GM19351 (cell line): ENCODE measurements at regions not wholly inside any gene's neighbourhood (a gene's known extent, or its start where the extent isn't known, plus 50 kb on each side); places are given as distances from the start of the nearest gene placed in this dataset.
"Not testable (repeated sequence)": the region's sequence is repeated elsewhere in the genome, so short reads cannot be mapped to it uniquely, and the experiment has no call there.

Experiments used
- ATAC-seq: cut with Tn5 transposase; IDR thresholded peaks from one replicate; pipeline ENCODE4 v1.9.1; 2021; ENCODE audit warnings: mild to moderate bottlenecking, moderate library complexity; ENCODE audit not compliant: unreplicated experiment

DNA sequence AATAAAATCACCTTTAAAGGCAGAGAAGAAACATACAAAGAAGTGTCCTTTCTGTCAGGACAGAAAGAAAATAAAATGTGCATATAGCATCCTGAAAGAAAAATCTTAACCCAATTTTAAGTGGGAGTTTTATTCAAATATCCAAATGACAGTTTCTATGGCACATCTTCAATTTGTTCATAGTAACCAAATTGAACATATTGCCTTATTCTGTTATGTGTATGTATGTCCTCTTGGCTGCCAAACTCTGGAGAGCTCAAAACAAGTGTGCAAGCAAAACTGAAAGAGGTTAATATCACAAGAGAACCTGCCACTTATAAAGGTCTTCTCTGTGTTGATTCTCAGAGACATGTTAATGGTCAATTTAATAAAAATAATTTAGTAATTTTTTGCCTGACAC lies 334.7 kb downstream of the BCKDHB start:
- ATAC-seq: no peak

DNA sequence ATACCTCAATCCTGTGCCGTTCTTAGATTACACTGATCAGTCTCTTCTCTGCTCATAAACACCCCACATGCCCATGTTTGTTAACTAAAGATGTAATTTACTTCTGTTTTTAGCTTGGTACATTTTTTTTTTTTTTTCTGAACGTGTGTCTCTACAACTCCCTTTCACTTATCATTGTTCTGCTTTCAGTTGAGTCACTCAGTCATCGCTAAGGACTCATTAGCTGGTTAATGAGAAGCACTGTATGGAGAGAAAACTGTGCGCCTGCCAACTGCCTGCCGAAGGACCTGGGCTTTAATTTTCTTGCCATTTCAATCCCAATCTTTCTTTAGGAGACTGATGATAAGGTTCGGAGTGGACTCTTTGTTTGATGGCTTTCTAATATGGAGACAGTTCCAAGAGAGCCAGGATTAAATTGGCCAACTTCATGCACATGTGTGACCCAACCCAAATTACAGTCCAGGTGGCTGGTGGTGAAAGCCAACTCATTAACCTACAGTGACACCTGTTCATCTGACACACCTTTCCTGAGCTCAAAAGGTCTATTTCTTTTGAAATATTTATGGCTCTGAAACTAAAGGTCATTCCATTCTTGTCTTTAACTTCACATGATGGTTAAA lies 334.1 kb downstream of the BCKDHB start:
- no peak for ATAC-seq

DNA sequence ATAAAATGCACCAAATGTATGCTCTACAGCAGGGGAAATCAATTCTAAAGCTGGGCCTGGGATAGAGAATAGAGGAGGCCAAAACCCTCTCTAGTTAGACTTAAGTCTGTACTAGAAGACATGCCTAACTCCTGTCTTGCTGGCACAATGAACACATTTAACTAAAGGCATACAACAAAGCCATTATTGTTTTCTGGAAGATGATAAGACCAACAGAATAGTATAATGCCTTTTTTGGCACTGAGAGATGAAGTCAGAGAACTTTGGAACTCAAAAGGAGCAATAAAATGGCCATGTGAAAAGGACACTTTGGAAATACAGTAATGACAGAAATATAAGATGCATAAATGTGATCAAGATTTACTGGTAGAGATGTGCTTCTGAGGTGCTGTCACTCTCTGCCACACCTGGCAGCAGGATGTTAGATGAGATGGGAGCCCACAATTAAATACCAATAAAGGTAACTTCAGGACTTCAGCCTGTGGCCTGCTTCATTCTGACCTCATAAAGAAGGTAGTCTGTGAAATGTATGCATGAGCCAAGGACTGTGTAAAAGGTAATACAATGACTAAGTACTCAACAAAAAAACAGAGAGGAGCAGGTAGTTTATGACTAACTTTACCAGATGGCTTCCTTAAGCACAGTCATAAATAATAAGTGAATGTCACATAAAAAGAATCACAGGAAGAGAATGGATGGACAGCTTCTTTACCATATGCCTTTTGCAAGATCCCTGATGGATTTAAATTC lies 333.4 kb downstream of the BCKDHB start:
- no peak for ATAC-seq

DNA sequence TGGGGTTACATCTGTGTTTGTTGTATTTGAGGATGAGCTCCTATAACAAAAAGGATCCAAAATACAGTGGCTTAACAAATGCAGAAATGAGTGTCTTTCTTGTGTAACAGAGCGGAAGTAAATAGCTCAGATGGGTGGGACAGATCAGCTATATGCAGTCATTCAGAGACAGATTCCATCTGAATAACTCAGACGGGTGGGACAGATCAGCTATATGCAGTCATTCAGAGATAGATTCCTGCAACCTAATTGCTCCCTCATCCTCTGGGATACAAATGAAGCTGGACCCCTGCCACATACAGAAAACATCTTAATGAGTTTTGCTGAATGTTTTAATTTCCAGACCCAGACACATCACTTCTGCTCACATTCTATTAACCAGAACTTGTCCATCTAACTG lies 332.3 kb downstream of the BCKDHB start:
- ATAC-seq: no peak

DNA sequence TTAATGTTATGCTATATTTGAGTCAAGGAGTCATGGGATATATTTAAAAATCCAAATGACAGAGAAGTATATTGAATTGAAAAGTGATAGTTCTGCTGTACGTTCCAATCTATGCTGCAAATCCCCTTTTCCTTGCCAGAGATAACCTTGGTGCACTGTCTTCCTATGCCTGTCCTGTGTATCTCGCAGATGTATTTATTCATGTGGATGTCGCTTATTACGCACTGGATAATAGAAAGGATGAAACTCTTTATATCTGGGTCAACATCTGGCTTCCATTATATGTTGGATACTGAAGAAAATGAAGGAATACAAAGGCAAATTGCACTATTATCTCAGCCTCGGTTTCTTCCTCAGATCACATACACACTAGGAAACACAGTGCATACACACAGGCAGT lies 331.3 kb downstream of the BCKDHB start:
- no peak for ATAC-seq

DNA sequence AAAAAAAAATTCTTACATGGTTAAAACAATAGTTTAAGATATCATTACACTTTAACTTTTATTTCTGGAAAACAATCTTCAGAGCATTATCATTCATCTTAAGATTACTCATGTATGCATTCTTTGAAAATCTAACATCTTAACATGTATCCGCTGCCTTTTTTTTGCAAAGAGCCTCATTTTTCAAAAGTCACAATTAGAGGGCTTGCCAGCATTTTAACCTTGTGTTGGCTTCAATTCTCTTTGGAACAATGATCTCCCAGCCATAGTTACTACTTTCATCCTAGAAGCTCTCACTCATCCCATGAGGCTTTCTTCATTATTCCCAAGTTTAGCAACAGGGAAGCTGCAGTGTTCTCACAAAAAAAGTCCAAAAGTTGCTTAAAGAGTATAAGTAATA lies 330.8 kb downstream of the BCKDHB start:
- no peak for ATAC-seq

DNA sequence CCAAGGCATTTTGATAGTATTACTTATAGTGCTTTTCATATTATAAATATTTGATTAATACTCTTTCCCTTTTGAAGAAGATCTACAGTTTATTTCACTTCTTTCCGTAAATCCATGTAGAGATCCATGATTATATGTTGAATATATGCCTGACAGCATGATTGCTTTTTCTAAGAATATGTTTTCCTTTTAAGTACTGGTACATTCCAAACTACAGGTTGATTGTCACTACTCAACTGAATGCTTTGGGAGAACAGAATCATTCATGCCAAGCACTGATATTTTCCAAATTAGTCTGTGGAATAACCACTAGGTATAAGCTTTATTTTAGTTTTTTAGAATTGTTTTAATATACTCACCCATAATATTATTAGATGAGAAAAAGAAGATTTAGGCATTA lies 330.2 kb downstream of the BCKDHB start:
- no peak for ATAC-seq

DNA sequence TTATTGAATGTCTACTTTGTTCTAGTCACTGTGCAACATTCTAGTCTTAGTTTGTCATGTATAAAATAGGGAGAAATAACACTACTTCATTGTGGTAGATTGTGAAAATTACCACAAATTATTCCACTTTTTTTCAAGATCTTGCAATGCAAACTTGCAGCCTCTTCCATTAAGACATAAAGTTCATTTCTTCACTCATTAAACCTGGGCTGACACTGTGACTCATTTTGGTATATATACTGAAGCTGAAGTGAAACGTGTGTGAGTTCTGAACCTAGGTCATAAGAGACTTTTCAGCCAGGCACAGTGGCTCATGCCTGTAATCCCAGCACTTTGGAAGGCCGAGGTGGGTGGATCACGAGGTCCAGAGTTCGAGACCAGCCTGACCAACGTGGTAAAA lies 329.0 kb downstream of the BCKDHB start:
- ATAC-seq: no peak

DNA sequence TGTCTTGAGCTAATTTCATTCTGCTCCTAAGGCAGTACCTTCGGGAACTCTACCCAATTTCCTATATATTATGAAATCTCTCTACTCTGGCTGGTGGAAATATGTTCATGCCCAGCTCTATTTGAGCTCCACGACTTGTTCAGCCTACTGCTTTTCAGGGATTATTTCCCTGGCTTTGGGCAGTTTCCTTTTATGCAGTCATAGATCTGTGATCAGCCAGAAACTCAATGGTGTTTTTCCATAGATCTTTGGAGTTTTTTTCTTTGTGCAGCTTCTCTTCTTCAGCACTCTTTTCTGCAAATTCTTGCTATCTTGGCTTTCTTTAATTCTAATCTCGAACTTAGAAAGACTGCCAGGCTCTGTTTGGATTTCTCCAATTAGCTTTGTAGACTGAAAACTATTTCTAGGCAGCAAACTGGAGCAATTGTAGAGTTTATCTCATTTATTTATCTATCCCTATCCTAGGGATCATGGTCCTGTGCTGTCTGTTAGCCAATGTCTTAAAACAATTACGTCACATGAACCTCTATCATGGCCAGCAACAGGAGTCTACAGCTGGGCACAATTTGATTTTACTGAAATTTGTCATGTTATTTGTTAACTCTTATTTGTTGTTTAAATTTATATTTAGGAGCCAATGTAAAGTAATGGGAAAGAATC lies 328.4 kb downstream of the BCKDHB start:
- no peak for ATAC-seq

DNA sequence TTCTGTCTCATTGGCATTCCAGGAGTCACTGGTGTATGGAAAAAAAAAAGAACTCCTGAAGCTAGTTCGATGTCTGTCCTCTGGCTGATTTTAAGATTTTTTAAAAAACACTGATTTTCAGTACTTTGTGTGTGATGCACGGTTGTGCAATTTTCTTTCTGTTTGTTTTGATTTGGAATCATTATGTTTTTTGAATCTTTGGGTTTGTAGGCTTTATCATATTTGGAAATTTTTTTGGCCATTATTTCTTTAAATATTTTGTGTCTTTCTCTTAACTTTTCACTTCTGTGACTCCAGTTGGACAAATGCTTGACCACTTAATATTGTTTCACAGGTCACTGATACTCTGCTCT lies 327.2 kb downstream of the BCKDHB start:
- no peak for ATAC-seq

DNA sequence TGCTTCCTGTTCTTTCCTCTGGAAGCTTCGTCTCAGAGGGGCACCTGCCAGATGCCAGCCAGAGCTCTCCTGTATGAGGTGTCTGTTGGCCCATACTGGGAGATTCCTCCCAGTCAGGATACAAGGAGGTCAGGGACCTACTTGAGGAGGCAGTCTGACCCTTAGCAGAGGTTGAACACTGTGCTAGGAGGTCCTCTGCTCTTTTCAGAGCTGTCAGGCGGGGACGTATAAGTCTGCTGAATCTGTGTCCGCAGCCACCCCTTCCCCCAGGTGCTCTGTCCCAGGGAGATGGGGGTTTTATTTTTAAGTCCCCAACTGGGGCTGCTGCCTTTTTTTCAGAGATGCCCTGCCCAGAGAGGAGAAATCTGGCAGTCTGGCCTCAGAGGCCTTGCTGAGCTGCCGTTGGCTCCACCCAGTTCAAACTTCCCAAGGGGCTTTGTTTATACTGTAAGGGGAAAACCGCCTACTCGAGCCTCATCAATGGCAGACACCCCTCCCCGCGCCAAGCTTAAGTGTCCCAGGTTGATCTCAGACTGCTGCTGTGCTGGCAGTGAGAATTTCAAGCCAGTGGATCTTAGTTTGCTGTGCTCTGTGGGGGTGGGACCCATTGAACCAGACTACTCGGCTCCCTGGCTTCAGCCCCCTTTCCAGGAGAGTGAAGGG lies 326.7 kb downstream of the BCKDHB start:
- ATAC-seq: no peak

DNA sequence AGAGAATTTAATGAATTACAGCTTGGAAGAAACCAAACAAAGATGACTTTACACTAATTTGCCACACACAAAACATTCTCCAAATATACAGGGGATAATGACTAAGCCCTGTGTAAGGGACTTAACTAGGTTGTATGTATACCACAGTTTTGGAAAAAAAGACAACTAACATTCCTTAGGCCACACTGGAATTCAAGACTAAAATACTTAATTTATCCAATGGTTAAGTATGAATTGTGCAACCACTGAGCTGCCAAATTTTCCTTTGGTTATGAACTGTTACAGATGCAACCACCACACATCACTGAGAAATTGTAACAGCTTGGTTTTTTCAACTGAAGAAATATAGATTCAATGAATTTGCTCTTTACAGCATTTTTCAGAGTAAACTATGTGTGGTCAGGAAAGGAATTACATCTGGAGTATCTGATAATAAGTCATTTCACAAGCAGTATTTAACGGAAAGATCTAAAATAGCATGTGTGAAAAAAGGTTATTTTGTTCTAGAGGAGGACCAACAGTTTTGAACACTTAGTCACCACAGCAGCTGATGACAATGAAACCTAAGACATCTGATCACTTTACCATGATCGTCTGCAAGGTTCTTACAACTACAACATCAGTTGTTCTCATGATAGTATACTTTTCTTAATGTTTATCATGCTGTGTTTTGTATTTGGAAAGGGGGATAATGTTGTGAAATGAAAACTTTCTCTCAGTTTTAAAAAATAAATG lies 318.8 kb downstream of the BCKDHB start:
- ATAC-seq: no peak

DNA sequence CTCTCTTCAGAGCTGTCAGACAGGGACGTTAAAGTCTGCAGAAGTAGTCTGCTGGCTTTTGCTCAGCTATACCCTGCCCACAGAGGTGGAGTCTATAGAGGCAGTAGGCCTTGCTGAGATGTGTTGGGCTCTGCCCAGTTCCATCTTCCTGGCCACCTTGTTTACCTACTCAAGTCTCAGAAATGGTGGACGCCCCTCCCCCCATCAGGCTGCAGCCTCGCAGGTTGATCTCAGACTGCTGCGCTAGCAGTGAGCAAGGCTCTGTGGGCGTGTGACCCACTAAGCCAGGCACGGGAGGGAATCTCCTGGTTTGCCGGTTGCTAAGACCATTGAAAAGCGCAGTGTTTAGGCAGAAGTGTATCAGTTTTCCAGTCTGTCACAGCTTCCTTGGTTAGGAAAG lies 305.0 kb downstream of the BCKDHB start:
- no peak for ATAC-seq

DNA sequence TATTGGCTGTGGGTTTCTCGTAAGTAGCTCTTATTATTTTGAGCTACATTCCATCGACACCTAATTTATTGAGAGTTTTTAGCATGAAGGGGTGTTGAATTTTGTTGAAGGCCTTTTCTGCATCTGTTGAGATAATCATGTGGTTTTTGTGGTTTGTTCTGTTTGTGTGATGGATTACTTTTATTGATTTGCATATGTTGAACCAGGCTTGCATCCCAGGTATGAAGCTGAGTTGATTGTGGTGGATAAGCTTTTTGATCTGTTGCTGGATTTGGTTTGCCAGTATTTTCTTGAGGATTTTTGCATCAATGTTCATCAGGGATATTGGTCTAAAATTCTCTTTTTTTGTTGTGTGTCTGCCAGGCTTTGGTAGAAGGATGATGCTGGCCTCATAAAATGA lies 301.5 kb downstream of the BCKDHB start:
- not testable (repeated sequence) for ATAC-seq

DNA sequence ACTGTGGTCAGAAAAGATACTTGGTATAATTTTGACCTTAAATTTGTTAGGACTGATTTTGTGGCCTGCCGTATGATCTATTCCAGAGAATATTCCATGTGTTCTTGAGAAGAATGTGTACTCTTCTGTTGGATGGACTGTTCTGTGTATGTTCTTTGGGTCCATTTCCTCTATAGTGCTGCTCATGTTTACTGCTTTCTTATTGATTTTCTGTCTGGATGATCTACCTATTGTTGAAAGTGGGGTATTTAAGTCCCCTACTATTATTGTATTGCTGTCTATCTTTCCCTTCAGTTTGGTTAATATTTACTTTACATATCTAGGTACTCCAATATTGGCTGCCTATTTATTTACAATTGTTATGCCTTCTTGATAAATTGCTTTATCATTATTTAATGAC lies 298.4 kb downstream of the BCKDHB start:
- ATAC-seq: no peak

DNA sequence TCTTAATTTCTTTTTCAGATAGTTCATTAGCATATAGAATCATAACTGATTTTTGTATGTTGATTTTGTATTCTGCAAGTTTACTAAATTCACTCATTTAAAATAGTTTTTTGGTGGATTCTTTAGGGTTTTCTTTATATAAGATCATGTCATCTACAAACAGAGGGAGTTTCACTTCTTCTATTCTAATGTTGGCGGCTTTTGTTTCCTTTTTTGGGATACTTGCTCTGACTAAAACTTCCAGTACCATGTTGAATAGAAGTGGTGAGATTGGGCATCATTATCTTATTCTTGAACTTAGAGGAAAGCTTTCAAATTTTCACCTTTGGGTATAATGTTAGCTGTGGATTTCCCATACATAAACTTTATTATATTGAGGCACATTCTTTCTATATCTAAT lies 296.9 kb downstream of the BCKDHB start:
- peak; percentile 75 for ATAC-seq

DNA sequence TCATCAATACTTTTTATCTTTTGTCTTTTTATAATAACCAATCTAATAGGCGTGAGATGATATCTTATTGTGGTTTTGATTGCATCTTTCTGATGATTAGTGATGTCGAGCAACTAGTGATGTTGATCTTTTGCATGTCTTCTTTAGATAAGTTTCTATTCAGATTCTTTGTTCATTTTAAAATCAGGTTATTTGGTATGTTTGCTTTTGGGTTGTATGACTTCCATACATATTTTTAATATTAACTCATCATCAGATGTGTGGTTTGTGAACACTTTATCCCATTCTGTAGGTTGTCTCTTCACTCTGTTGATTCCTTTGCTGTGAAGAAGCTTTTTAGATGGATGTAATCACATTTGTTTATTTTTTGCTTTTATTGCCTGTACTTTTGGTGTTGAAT lies 295.8 kb downstream of the BCKDHB start:
- ATAC-seq: no peak
